Gastrocnemius medialis (tissue), 4 donors: ENCODE measurements at regions not wholly inside any gene's neighbourhood (a gene's known extent, or its start where the extent isn't known, plus 50 kb on each side); places are given as distances from the start of the nearest gene placed in this dataset.

ENCODE experiments used
- POLR2A ChIP-seq, 2 donors: fragments of 450-650 bp; IDR thresholded peaks; one replicate each; pipeline ENCODE4 v1.6.1; 2017; ENCODE audit warnings: antibody characterized with exemption in 2 of 2, mild to moderate bottlenecking in 2 of 2, moderate library complexity in 2 of 2
- TF ChIP-seq, protein P1 (sequence below), 5 experiments: fragments of 450-650 bp in 3 of 5; fragments of 200-600 bp in 2 of 5; sonication (generic) in 2 of 5; IDR thresholded peaks in 4 of 5; conservative IDR thresholded peaks in 1 of 5; 1 replicate in 4 of 5; 2 replicates in 1 of 5; pipeline ENCODE4 v1.5.1; 2016 to 2019; ENCODE audit warnings: antibody characterized with exemption in 5 of 5, mild to moderate bottlenecking in 3 of 5, moderate library complexity in 3 of 5

GRCh38 chr7:132066761-132067171, 509.5 kb downstream of the PLXNA4 start:
- TF ChIP-seq, protein P1, sequence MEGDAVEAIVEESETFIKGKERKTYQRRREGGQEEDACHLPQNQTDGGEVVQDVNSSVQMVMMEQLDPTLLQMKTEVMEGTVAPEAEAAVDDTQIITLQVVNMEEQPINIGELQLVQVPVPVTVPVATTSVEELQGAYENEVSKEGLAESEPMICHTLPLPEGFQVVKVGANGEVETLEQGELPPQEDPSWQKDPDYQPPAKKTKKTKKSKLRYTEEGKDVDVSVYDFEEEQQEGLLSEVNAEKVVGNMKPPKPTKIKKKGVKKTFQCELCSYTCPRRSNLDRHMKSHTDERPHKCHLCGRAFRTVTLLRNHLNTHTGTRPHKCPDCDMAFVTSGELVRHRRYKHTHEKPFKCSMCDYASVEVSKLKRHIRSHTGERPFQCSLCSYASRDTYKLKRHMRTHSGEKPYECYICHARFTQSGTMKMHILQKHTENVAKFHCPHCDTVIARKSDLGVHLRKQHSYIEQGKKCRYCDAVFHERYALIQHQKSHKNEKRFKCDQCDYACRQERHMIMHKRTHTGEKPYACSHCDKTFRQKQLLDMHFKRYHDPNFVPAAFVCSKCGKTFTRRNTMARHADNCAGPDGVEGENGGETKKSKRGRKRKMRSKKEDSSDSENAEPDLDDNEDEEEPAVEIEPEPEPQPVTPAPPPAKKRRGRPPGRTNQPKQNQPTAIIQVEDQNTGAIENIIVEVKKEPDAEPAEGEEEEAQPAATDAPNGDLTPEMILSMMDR (IDR thresholded peaks at IDR 0.05 in 4 of 5, conservative IDR thresholded peaks at IDR 0.05 in 1 of 5): no peak
- no peak for TF ChIP-seq POLR2A (IDR thresholded peaks at IDR 0.05)
